Posterior vena cava (tissue), 2 donors: ENCODE measurements at regions not wholly inside any gene's neighbourhood (a gene's known extent, or its start where the extent isn't known, plus 50 kb on each side); places are given as distances from the start of the nearest gene placed in this dataset.

Experiments used
- DNase-seq: peaks from one replicate; pipeline ENCODE4 v3.0.0-alpha.2; 2020; ENCODE audit warnings: low spot score
- intact Hi-C, 2 donors: fragments of 100-400 bp; cut with DNase I; formaldehyde crosslinking; loops; one replicate each; pipeline versions ENCODE4 v1.14.1 to v1.14.2; 2022 to 2023
- donor health status: DM: yes; HTN: yes; CAD: no.
- donor health status: DM: yes; HTN: yes; CAD: no.

GRCh38 chr12:74892057-74892633 lies 317.5 kb downstream of the KCNC2 start:
- intact Hi-C loops: no loop called here
- DNase-seq: no peak

DNA sequence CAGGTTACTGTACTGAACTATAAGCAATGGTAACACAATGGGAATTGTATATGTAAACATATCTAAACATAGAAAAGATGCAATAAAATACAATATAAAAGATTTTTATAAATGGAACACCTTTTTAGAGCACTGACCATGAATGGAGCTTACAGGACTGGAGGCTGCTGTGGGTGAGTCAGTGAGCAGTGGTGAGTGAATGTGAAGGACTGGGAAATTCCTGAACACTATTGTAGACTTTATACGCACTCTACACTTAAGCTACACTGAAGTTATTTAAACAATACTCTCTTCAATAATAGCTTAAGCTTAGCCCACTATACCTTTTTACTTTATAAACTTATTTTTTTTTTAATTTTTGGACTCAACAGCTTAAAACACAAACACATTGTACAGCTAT lies 313.5 kb downstream of the KCNC2 start:
- intact Hi-C loops: no loop called here

GRCh38 chr12:74897425-74898211 lies 312.0 kb downstream of the KCNC2 start:
- intact Hi-C loops: no loop called here
- DNase-seq: no peak

More for the DNA sequence above, 313.5 kb downstream of the KCNC2 start:
- no peak for DNase-seq

DNA sequence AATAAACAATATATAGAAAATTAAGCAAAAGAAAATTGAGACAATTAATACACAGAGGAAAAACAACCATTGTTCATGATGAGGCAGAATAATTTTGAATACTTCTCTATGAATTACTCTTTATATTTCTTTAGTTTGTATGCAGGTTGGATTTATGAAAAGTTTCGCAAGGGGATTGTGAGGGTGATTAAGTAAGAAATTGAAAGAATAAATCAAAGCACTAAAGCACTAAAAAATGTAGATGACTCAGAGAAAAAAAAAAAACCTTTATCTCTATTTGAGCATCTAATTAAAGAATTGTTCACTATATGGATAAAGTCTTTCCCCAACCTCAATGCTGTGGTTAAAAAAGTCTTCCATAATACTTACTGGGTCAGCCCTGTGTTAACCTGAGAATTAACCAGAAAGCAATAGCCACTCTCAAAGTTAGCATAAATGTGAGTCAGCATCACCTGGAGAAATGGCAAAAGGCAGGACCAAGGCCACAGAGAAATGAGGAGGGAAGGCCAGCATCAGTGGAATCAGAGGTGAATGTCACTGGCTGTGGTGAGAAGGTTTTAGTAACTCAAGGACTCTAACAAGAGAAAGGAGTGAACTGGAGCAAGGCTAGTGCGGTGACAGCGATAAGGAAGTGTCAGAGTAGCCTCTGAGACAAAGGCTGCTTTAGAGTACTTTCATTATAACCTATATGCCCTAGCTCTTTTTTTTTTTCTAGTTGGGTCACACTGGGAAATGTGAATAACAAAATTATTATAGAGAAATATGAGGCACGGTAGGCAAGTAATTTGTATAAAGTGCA lies 310.4 kb downstream of the KCNC2 start:
- intact Hi-C loops: no loop called here
- DNase-seq: no peak

DNA sequence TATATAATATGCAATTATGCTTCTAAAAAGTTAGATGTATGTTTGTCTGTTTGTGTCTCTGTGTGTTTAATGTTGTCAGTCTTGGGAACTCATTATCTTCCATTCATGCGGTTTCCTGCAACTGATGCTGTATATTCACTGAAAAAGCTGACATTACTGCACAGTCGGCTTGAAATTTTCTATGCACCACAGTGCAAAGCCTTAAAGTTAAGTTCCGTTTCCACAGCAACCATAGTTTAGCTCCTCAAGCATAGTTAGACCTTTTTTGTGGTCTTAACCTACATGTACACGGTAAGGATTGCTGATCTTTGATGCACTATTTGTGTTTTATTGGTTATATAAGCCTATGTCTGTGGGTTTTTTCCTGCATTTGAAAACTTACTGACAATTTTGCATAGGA lies 309.4 kb downstream of the KCNC2 start:
- DNase-seq: no peak
- intact Hi-C loops: no loop called here

DNA sequence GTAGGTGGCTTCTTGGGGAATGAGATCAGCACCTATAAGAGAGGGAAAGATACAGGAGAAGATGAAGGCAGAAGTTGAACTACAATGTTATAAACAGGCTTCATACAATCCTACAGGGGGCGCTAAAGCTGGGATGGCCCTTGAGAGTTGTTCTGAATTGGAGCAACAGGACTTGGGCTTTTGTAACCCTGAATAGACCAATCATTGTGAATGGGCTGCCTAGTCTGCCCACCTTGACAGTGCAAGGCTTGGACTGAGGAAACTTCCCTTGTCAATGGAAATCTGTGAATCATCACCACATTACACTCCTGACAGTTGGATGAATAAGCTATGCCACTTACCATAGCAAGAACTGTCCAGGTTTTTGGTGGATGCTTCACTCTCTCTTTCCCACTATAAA lies 306.1 kb downstream of the KCNC2 start:
- DNase-seq: no peak
- intact Hi-C loops: no loop called here

- no peak for DNase-seq
- intact Hi-C loops: no loop called here
These were observed 303.4 kb downstream of the KCNC2 start for GRCh38 chr12:74906224-74906623.

DNA sequence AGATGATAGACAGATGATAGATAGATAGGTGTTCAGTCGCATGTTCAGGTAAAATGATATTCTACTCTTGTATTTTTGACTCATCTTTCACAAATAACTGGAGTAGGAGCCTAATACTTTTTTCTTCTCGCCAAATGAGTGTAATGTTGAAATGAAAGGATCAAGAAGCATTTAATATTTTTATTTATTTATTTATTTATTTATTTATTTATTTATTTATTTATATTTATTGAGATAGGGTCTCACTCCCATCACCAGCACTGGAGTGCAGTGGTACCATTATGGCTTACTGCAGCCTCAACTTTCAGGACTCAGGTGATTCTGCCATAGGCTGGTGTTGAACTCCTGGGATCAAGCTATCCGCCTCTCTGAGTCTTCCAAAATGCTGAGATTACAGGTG lies 298.8 kb downstream of the KCNC2 start:
- DNase-seq: no peak
- intact Hi-C loops: no loop called here

GRCh38 chr12:74914378-74914777 lies 295.3 kb downstream of the KCNC2 start:
- intact Hi-C loops: no loop called here

GRCh38 chr12:74915718-74916117 lies 293.9 kb downstream of the KCNC2 start:
- DNase-seq: no peak
- intact Hi-C loops: no loop called here

More at GRCh38 chr12:74914378-74914777, 295.3 kb downstream of the KCNC2 start:
- no peak for DNase-seq

GRCh38 chr12:74917743-74918142 lies 291.9 kb downstream of the KCNC2 start:
- no peak for DNase-seq
- intact Hi-C loops: no loop called here

GRCh38 chr12:74918291-74918690 lies 291.3 kb downstream of the KCNC2 start:
- no peak for DNase-seq
- intact Hi-C loops: no loop called here

- intact Hi-C loops: no loop called here
- no peak for DNase-seq
These were observed 287.5 kb downstream of the KCNC2 start for GRCh38 chr12:74922117-74922516.

- DNase-seq: no peak
- intact Hi-C loops: no loop called here
These were observed 287.0 kb downstream of the KCNC2 start for GRCh38 chr12:74922642-74923041.

- DNase-seq: no peak
- intact Hi-C loops: no loop called here
These were observed 268.0 kb downstream of the KCNC2 start for GRCh38 chr12:74941670-74942069.

DNA sequence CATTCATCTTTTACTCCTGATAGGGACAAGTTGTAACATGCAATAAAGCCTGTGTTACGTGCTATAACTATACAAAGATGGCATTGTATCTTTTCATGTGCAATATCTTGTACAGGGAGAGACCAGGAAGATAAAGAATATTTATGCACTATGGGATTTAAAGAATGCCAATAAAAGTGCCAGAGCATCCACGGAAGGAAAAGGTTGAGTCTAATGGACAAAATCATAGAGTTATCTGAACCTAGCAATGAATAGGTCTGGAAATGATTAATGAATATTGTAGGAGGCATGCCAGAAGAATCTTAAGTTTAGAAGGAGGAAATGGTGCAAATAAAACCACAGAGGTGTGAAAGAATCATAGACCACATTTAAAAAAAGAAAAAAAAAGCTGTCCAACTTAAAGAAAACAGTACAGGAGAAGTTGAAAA lies 263.9 kb downstream of the KCNC2 start:
- no peak for DNase-seq
- intact Hi-C loops: no loop called here

- intact Hi-C loops: no loop called here
- no peak for DNase-seq
These were observed 255.9 kb downstream of the KCNC2 start for GRCh38 chr12:74953697-74954096.

- no peak for DNase-seq
- intact Hi-C loops: no loop called here
These were observed 252.4 kb downstream of the KCNC2 start for GRCh38 chr12:74957231-74957630.

GRCh38 chr12:74957634-74958033 lies 252.0 kb downstream of the KCNC2 start:
- no peak for DNase-seq
- intact Hi-C loops: no loop called here

GRCh38 chr12:74959657-74960056 lies 250.0 kb downstream of the KCNC2 start:
- intact Hi-C loops: no loop called here
- DNase-seq: no peak
